Endothelial cell of umbilical vein (primary cell): ENCODE measurements at regions not wholly inside any gene's neighbourhood (a gene's known extent, or its start where the extent isn't known, plus 50 kb on each side); places are given as distances from the start of the nearest gene placed in this dataset.

ENCODE experiments used
- BruUV-seq: library from RNA; stranded (reverse); fragments of 400-500 nt; replicated peaks from 2 replicates; lab custom pipeline; 2021; lab: Mats Ljungman, UMichigan
- CTCF ChIA-PET: fragments of 300-600, 350-600 bp; sonication (Branson Sonifier 250); formaldehyde crosslinking; loops from one replicate; lab custom pipeline; 2021; ENCODE audit warnings: antibody characterized with exemption, inconsistent platforms; lab: Charles Lee
- POLR2A ChIA-PET: fragments of 300-600, 350-600 bp; sonication (Branson Sonifier 250); formaldehyde crosslinking; loops from one replicate; lab custom pipeline; 2021; ENCODE audit warnings: antibody characterized with exemption, inconsistent platforms; lab: Charles Lee
- DNase-seq: peaks from one replicate; pipeline ENCODE4 v3.0.0-alpha.2; 2011; ENCODE audit warnings: low read depth, low spot score
- FAIRE-seq: peaks from 2 replicates; lab custom pipeline; 2011; peaks lifted over from hg19 to GRCh38; lab: Jason Lieb, UNC
- H2AFZ ChIP-seq: 2 replicates; pipeline ENCODE4 v1.6.0; 2012; ENCODE audit warnings: low read depth, low read length, control low read depth, inconsistent platforms
- H3K27ac ChIP-seq: 2 replicates; pipeline ENCODE4 v1.5.1; 2011; ENCODE audit warnings: low read depth, mild to moderate bottlenecking, control low read depth, low read length, moderate library complexity; ENCODE audit not compliant: insufficient read depth
- H3K27me3 ChIP-seq, 2 experiments: 2 replicates each; pipeline versions ENCODE4 v1.6.0 to v1.6.1; 2011; ENCODE audit warnings: low read length in 2 of 2, mixed read lengths in 1 of 2; ENCODE audit not compliant: control insufficient read depth in 2 of 2, insufficient read depth in 2 of 2
- H3K36me3 ChIP-seq, 2 experiments: 2 replicates in 1 of 2; 3 replicates in 1 of 2; pipeline ENCODE4 v1.5.1; 2011; ENCODE audit warnings: low read length in 2 of 2, mild to moderate bottlenecking in 1 of 2, moderate library complexity in 1 of 2; ENCODE audit not compliant: control insufficient read depth in 2 of 2, insufficient read depth in 2 of 2; ENCODE audit errors: extremely low read depth in 1 of 2
- H3K4me1 ChIP-seq: 3 replicates; pipeline ENCODE4 v1.5.1; 2011; ENCODE audit warnings: mild to moderate bottlenecking, low read length; ENCODE audit not compliant: control insufficient read depth, insufficient read depth; ENCODE audit errors: extremely low read depth
- H3K4me2 ChIP-seq: 2 replicates; pipeline ENCODE4 v1.6.1; 2011; ENCODE audit warnings: low read length, control low read depth, mixed read lengths; ENCODE audit not compliant: insufficient read depth
- H3K4me3 ChIP-seq, 3 experiments: fragments of 200-600 bp in 1 of 3; sonication (generic), shearing (Covaris generic) in 1 of 3; replicated peaks in 1 of 3; 2 replicates each; pipeline ENCODE4 v1.5.1; 2011 to 2016; ENCODE audit warnings: control low read depth in 3 of 3, low read length in 3 of 3, mild to moderate bottlenecking in 2 of 3, inconsistent platforms in 1 of 3, low read depth in 1 of 3, moderate library complexity in 1 of 3; ENCODE audit not compliant: insufficient read depth in 1 of 3
- H3K79me2 ChIP-seq: 2 replicates; pipeline ENCODE4 v1.6.0; 2012; ENCODE audit warnings: low read length, inconsistent platforms; ENCODE audit not compliant: control insufficient read depth, insufficient read depth
- H3K9ac ChIP-seq: replicated peaks from 2 replicates; pipeline ENCODE3; 2011; ENCODE audit warnings: low read length, control low read depth; ENCODE audit not compliant: insufficient read depth; ENCODE audit errors: extremely low read depth
- H3K9me1 ChIP-seq: replicated peaks from 3 replicates; pipeline ENCODE4 v1.6.0; 2011; ENCODE audit warnings: mild to moderate bottlenecking, low read length; ENCODE audit not compliant: control insufficient read depth, insufficient read depth; ENCODE audit errors: extremely low read depth
- H3K9me3 ChIP-seq: replicated peaks from 2 replicates; pipeline ENCODE4 v1.5.1; 2012; ENCODE audit warnings: low read length, inconsistent platforms; ENCODE audit not compliant: control insufficient read depth, insufficient read depth
- H4K20me1 ChIP-seq: replicated peaks from 2 replicates; pipeline ENCODE3; 2011; ENCODE audit warnings: mild to moderate bottlenecking, low read length; ENCODE audit not compliant: control insufficient read depth, insufficient read depth; ENCODE audit errors: extremely low read depth
- CTCF ChIP-seq, 2 donors: IDR thresholded peaks; 1 replicate in 1 of 2; 2 replicates in 1 of 2; pipeline ENCODE4 v1.5.1; 2011; ENCODE audit warnings: low read length in 2 of 2, mild to moderate bottlenecking in 2 of 2, moderate library complexity in 2 of 2, control low read depth in 1 of 2, inconsistent platforms in 1 of 2, low read depth in 1 of 2; ENCODE audit not compliant: insufficient read depth in 1 of 2; ENCODE audit errors: extremely low read depth in 1 of 2
- EZH2 ChIP-seq: IDR thresholded peaks from 2 replicates; pipeline ENCODE4 v1.6.1; 2012; ENCODE audit warnings: borderline replicate concordance, low read depth, mild to moderate bottlenecking, moderate library complexity, low read length, inconsistent platforms; ENCODE audit not compliant: severe bottlenecking
- FOS ChIP-seq: IDR thresholded peaks from 2 replicates; pipeline ENCODE4 v1.6.1; 2011; ENCODE audit warnings: mild to moderate bottlenecking, low read length, moderate library complexity, borderline replicate concordance; ENCODE audit not compliant: insufficient read depth
- GATA2 ChIP-seq: IDR thresholded peaks from 2 replicates; pipeline ENCODE4 v1.7.0; 2011; ENCODE audit warnings: low read depth, mild to moderate bottlenecking, moderate library complexity, mixed read lengths, low read length; ENCODE audit not compliant: insufficient read length, insufficient read depth
- JUN ChIP-seq: IDR thresholded peaks from 2 replicates; pipeline ENCODE4 v1.6.1; 2011; ENCODE audit warnings: borderline replicate concordance, low read depth; ENCODE audit not compliant: insufficient read length, insufficient read depth
- MAX ChIP-seq: IDR thresholded peaks from 2 replicates; pipeline ENCODE4 v1.6.1; 2011; ENCODE audit not compliant: insufficient read depth, insufficient read length
- MYC ChIP-seq: IDR thresholded peaks from one replicate; pipeline ENCODE4 v1.6.1; 2011; ENCODE audit warnings: mild to moderate bottlenecking, low read depth, low read length
- POLR2A ChIP-seq: IDR thresholded peaks from 2 replicates; pipeline ENCODE4 v1.6.1; 2012; ENCODE audit warnings: low read depth, mild to moderate bottlenecking, control low read depth, low read length
- POLR2AphosphoS5 ChIP-seq: IDR thresholded peaks from 2 replicates; pipeline ENCODE4 v1.6.1; 2012; ENCODE audit warnings: low read depth, mild to moderate bottlenecking, control low read depth, low read length, moderate library complexity; ENCODE audit not compliant: insufficient read depth
- dilution Hi-C: fragments of 300-500 bp; cut with MboI; formaldehyde crosslinking; loops from one replicate; pipeline ENCODE4 v1.15.0; 2019; ENCODE audit warnings: low sequenced_read_pairs; ENCODE audit not compliant: extremely low pct_ligation_motif_present
- intact Hi-C: fragments of 100-400 bp; cut with micrococcal nuclease; formaldehyde crosslinking; loops from one replicate; pipeline ENCODE4 v1.10.0; 2022

DNA sequence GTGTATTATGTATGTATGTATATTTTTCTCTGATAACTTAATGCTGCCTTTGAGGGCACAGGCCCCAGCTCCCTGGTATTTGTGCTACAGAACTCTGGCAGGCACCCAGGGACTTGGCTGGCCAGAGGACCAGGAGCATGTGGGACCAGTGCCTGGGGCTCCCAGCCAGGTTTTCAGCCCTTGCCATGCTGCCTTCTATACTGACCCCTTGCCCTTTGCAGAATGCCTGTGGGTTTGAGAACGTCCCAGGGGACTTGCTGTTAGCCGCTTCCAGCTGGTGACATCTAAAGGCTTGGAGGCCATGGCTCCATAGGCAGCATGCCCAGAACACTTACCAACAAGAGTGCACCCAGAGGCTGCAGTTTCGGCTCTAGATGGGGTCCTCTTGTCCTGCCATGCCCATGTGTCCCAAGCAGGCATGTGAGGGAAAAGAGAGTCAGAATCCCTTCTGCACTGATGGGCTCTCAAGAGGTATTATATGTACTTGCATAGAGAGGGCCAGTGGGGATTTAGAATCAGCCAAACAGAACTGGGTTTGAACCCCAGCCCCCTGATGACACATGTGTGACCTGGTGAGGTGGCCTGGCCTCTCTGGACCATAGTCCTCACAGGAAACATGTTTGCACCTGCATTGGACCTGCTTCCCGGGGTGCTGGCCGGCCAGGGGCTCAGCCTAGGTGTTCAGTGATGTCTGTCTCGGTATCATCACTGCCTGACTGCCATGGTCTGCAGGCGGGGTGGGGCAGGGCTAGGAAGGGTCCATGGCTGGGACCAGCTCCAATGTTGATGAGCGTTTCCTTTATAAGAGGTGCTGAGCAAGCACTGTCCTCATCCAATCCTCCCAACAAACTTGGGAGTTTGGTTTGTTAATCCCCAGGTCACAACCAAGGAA lies 119.2 kb upstream of the FHL2 start:
- H4K20me1 ChIP-seq = no peaks in the 10 kb centered on the region
- H3K79me2 ChIP-seq = no peaks in the 10 kb centered on the region
- no peak overlapping the region for H3K9ac ChIP-seq
- ChIA-PET CTCF (interaction anchor here (1.1 to 9.9 kb wide), 9 partner anchors 108 to 171 kb away, joined by 3 to 219 read pairs (median 7); no protein-coding TSS in a partner anchor), POLR2A (interaction anchor here (0.6 to 1.1 kb wide), 4 partner anchors 109 to 193 kb away, joined by 3 to 8 read pairs (median 3); no protein-coding TSS in a partner anchor)
- no peaks in the 10 kb centered on the region for H3K9me3 ChIP-seq
- H3K9me1 ChIP-seq = no peaks in the 10 kb centered on the region
- no peaks in the 10 kb centered on the region for H3K4me1 ChIP-seq
- H3K27ac ChIP-seq = no peak overlapping the region
- DNase-seq = peak; percentile 21
- no peak overlapping the region for H2AFZ ChIP-seq
- dilution Hi-C loops = no loop called here
- intact Hi-C loops = loop anchor here (1.0 to 2.0 kb wide), 3 partner anchors 63 to 148 kb away; no protein-coding TSS in a partner anchor
- no peak for TF ChIP-seq POLR2A
- TF ChIP-seq POLR2AphosphoS5 = no peak
- TF ChIP-seq CTCF (IDR thresholded peaks at IDR 0.05; ENCODE audit: extremely low read depth in 1 of 2, insufficient read depth in 1 of 2, low read depth in 1 of 2, low read length in 2 of 2) = no peak
- TF ChIP-seq EZH2 = no peak
- TF ChIP-seq FOS = no peak
- TF ChIP-seq MAX = no peak
- no peak for TF ChIP-seq GATA2
- no peak for TF ChIP-seq JUN
- TF ChIP-seq MYC = no peak
- no peak overlapping the region for H3K4me2 ChIP-seq
- FAIRE-seq = no peak
- BruUV-seq = no TSS peak
- H3K27me3 ChIP-seq = peaks cover 4 to 11% of the 10 kb centered on the region in 2 experiments
- H3K4me3 ChIP-seq = no peak overlapping the region
- no peaks in the 10 kb centered on the region for H3K36me3 ChIP-seq
